GM12875 (cell line): ENCODE measurements at regions not wholly inside any gene's neighbourhood (a gene's known extent, or its start where the extent isn't known, plus 50 kb on each side); places are given as distances from the start of the nearest gene placed in this dataset.
"Not testable (repeated sequence)": the region's sequence is repeated elsewhere in the genome, so short reads cannot be mapped to it uniquely, and the experiment has no call there.

Experiments used
- H3K4me3 ChIP-seq: one replicate; pipeline ENCODE4 v1.5.1; 2011; ENCODE audit warnings: low read depth, low read length, control low read depth
- TF ChIP-seq, protein P1 (sequence below): IDR thresholded peaks from 2 replicates; pipeline ENCODE4 v1.5.1; 2011; ENCODE audit warnings: low read depth, mild to moderate bottlenecking, control low read depth, inconsistent platforms, low read length, moderate library complexity, borderline replicate concordance; ENCODE audit not compliant: insufficient read depth

DNA sequence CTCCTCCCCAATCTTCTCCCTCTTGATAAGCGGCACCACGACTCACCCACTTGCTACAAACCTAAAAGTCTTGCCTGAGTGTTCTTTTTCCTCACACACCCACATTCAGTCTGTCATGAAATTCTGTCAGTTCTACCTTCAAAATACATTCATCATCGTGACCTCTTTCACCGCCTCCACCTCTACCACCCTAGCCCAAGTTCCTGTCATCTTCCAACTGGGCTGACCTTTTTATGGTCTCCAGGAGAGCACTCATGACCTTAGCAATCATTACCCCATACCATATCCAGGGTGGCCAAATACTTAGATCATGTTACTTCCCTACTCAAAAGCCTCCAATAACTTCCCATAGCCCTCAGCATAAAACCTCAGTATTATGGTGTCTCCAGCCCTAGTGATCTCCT is 110.4 kb upstream of the TSC22D1 start:
- no peak overlapping the region for H3K4me3 ChIP-seq
- TF ChIP-seq, protein P1, sequence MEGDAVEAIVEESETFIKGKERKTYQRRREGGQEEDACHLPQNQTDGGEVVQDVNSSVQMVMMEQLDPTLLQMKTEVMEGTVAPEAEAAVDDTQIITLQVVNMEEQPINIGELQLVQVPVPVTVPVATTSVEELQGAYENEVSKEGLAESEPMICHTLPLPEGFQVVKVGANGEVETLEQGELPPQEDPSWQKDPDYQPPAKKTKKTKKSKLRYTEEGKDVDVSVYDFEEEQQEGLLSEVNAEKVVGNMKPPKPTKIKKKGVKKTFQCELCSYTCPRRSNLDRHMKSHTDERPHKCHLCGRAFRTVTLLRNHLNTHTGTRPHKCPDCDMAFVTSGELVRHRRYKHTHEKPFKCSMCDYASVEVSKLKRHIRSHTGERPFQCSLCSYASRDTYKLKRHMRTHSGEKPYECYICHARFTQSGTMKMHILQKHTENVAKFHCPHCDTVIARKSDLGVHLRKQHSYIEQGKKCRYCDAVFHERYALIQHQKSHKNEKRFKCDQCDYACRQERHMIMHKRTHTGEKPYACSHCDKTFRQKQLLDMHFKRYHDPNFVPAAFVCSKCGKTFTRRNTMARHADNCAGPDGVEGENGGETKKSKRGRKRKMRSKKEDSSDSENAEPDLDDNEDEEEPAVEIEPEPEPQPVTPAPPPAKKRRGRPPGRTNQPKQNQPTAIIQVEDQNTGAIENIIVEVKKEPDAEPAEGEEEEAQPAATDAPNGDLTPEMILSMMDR = no peak

DNA sequence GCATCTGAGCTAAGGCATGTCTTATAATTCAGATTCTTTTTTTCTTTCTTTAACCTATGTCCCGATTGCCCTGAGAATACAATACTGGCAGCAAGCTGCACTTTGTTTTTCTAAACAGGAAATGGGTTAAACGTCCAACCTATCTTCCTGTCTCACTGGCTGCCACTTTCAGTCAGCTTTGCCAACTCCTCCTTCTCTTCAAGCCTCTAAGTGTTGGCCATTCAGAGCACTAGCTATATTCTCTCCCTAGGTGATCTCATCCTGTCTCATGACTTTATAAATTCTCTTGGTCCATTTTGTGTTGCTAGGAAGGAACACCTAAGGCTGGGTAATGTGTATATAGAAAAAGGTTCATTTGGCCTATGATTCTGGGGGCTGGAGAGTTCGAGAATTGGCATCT is 109.5 kb upstream of the TSC22D1 start:
- no peak overlapping the region for H3K4me3 ChIP-seq
- TF ChIP-seq, protein P1 = no peak

GRCh38 chr13:44682416-44682815 is 106.3 kb upstream of the TSC22D1 start:
- H3K4me3 ChIP-seq = not testable (repeated sequence)

GRCh38 chr13:44680746-44681355 is 104.7 kb upstream of the TSC22D1 start:
- TF ChIP-seq, protein P1 = no peak

DNA sequence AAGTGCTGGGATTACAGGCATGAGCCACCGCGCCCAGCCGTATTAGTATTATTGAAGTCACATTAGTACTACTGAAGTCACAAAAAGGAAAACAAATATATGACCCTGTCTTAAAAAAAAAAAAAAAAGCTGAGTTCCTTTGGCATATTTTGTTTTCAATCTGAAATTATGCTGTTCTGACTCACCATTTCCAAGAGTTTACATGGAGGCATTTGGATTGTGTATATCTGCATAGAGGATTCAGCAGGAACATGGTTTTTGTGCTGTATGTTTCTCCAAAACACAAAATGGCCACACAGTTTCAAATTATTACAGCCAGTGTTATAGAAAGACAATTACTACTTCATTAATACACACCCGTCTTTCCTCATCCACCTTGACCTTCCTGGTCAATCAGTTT is 103.5 kb upstream of the TSC22D1 start:
- TF ChIP-seq, protein P1 = no peak
- H3K4me3 ChIP-seq = no peak overlapping the region

More at GRCh38 chr13:44680746-44681355, 104.7 kb upstream of the TSC22D1 start:
- no peak overlapping the region for H3K4me3 ChIP-seq

DNA sequence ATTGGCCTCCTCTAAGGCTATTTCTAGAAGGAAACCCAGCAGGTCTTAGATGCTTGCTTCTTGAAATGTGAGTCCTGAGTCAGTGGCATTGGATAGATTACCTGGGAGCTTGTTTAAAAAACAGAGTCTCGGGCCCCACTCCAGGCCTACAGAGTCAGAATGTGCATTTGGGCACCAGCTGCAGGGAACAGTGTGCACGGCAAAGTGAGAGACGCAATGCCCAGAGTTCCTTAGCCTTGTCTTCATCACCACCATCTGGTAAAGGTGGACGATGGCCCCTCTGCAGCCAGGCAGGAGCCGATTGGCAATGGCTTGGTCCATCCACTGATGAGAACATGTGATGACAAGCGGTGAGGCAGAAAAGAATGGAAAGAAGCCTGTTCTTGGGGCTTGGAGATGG is 102.1 kb upstream of the TSC22D1 start:
- TF ChIP-seq, protein P1 = no peak

GRCh38 chr13:44676534-44676933 is 100.4 kb upstream of the TSC22D1 start:
- TF ChIP-seq, protein P1 = no peak
- no peak overlapping the region for H3K4me3 ChIP-seq

More for the DNA sequence above, 102.1 kb upstream of the TSC22D1 start:
- H3K4me3 ChIP-seq = no peak overlapping the region

- H3K4me3 ChIP-seq = no peak overlapping the region
- TF ChIP-seq, protein P1 = no peak
Observed at GRCh38 chr13:44669534-44669933, 93.4 kb upstream of the TSC22D1 start.
